HEK293 (cell line): ENCODE measurements at regions not wholly inside any gene's neighbourhood (a gene's known extent, or its start where the extent isn't known, plus 50 kb on each side); places are given as distances from the start of the nearest gene placed in this dataset.

Experiments
- CTCF ChIP-seq: fragments of 450-650 bp; formaldehyde crosslinking; IDR thresholded peaks from 2 replicates; pipeline ENCODE4 v1.5.1; 2016; ENCODE audit warnings: missing biosample characterization, missing genetic modification characterization
- ELK4 ChIP-seq: IDR thresholded peaks from 2 replicates; pipeline ENCODE4 v1.6.1; 2011; ENCODE audit warnings: mild to moderate bottlenecking, low read depth, low read length, borderline replicate concordance

DNA sequence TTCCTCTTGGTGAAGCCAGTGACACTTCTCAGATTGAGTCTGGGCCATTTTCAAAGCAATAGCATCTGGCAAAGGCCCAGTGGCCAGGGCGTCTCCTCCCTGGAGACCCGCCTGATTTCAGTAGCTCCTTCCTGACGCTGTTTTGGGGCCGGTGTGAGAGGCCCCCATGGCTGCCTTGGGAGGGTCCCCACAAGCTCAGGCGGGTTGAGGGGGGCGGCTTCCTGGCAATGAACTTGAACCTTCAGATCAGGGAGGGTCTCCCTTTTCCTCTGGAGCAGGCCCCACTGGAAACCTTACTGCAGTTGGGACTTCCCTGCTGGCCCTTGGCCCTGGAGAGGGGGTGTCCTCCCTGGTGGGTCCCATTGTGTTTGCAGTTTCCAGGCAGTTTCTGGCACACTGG lies 121.2 kb downstream of the CRYAA start:
- TF ChIP-seq ELK4: no peak
- no peak for TF ChIP-seq CTCF (tag by site-specific recombination)
